ENCODE measurements at regions not wholly inside any gene's neighbourhood (a gene's known extent, or its start where the extent isn't known, plus 50 kb on each side); places are given as distances from the start of the nearest gene placed in this dataset.

GRCh38 chr4:108272561-108272960 lies 103.8 kb upstream of the LEF1 start:
- peak; percentile 87 for DNase-seq (ENCODE audit: low spot score)

DNA sequence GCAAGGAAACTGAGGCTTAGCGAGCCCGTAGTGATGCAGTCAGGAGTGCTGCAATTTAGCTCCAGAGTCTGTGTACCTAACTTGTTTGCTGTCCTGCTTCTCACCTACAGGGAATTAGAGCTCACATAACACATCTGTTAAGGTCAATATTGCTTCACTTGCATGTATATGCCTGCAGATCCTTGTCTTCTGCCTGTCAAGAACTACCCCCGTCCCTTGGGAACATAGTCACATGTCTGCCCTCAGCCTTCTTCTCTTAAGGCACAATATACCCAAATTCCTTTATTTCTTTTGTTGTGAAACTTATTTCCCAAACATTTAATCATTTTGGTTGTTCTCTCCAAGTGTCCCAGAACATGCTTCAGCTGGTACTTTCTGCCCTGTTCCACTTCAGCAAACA lies 103.3 kb upstream of the LEF1 start:
- DNase-seq (ENCODE audit: low spot score), result no peak

- no peak for DNase-seq (ENCODE audit: low spot score)
Observed at GRCh38 chr4:108270466-108271450, 102.0 kb upstream of the LEF1 start.

GRCh38 chr4:108264693-108265092 lies 96.0 kb upstream of the LEF1 start:
- no peak for DNase-seq (ENCODE audit: low spot score)

DNA sequence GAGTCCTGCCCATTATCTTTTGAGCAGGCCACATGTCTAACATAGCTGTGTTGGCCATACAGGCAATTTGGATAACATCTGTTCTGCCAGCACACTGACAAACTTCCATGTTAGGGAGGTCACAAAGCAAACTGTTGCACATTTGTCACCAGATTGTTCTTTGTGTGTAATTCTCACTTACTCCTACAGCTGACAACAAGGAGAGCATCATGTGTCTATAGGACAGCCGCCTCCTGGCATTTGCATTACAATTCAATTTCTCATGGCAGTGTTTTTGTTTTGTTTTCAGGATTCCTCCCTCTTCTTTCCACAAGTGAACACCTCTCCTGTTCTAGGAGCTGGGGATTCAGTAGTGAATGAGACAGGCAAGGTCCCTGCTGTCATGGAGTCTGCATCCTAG lies 94.3 kb upstream of the LEF1 start:
- no peak for DNase-seq (ENCODE audit: low spot score)

DNA sequence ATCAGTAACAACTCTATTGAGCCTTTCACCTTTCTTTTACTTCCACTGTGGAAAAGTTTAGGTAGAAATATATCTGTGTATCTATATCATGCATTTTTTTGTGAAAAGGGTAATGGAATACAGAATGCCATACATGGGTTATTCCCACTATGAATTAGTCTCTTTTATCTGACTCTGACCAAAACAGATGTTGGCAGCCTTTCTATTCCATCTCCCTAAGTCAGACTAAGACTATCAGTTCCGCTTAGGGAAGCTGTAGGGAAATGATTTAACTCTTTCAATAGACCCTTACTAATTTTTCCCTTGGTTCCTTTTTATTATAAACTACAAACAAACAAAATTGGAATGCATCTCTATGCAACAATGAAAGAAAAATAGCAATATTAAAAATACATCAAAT lies 92.3 kb upstream of the LEF1 start:
- no peak for DNase-seq (ENCODE audit: low spot score)

- no peak for DNase-seq (ENCODE audit: low spot score)
Observed at GRCh38 chr4:108256538-108256937, 87.8 kb upstream of the LEF1 start.

DNA sequence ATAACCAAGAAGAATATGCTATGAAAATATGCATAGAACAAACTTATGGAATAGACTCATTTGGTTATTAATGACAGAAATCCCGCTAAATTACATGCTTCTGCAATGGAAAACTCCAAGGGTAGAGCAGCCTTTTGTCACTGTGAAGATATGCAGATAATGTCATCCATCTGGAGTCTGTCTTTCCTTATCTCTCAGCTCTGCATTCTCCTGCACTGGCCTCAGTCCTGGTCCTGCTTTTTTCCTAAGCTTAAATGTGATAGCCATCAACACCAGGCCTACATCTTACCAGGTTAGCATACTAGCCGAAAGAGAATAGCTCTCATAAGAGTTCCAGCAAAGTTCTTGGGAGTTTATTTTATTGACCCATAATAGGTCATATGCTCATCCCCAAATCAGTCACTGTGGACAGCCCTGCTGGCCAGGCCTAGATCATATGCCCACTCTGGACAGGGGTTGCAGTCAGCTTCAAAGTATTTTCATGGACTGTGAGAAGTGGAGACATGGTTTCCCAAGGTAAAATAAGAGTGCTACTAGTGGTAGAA lies 86.5 kb upstream of the LEF1 start:
- no peak for DNase-seq (ENCODE audit: low spot score)

DNA sequence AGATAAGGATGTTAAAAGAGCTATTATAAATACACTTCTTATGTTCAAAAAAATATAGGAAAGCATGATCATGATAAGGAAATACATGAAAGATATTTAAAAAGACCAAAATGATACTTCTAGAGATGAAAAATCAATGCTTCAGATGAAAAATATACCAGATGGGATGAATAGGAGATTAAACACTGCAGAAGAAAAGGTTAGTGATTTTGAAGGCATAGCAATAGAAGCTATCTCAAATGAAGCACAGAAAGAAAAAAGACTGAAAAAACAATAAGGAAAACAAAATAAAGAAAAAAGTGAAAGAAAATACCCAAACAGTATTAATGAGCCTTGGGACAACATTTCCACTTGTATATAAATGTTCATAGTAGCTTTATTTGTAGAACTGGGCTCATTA lies 80.7 kb upstream of the LEF1 start:
- no peak for DNase-seq (ENCODE audit: low spot score)

DNA sequence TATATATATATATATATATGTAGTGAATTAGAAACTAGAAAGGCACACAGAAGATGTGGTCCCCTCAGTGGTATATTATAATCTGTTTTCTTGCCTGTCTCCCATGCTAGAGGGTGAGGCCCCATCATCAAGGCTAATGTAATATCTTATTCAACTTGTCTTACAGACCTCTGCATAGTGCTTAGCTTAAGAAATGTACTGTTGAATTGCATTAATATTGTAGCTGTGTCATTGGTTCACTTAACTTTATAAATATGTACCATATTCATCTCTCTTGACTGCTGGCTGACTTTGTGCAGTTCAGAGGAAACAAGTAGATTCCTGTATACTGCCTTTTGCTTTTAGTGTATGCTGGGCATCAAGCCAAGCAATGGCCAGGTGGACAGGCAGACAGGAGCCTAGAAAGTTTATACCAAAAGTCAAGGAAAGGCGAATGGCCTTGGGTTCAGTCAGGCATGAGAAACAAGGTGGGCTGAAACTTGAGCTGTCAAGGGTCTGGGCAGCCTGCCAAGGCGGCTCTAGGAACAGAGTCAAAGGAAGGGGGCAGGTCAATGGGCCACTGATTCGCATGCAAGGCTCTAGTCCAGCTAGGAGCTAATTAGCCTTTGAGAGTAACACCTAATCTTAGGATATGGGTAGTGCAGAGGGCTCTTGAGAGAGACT lies 78.8 kb upstream of the LEF1 start:
- DNase-seq (ENCODE audit: low spot score), result peak; percentile 25

GRCh38 chr4:108244606-108245005 lies 75.9 kb upstream of the LEF1 start:
- no peak for DNase-seq (ENCODE audit: low spot score)

DNA sequence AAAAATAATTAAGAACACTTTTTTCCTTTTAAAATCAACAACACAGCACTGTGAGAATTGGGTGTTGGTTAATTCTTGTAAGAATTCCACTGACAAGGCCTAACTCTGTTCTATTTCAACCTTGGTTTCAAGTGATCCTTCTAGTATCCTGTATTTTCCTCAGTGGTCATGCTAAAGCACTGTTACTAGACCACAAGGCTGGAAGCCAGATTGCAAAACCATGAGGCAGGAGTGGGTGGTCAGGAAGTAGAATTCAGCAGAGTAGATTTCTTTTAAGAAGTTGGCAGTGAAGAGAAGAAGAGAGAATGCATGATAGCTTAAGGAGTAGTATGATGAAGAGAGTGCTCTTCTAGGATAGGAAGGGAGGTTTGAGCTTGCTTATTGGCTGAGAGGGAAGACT lies 71.6 kb upstream of the LEF1 start:
- DNase-seq (ENCODE audit: low spot score), result no peak

GRCh38 chr4:108237693-108238092 lies 69.0 kb upstream of the LEF1 start:
- peak; percentile 32 for DNase-seq (ENCODE audit: low spot score)

GRCh38 chr4:108236264-108236663 lies 67.5 kb upstream of the LEF1 start:
- DNase-seq (ENCODE audit: low spot score), result no peak

DNA sequence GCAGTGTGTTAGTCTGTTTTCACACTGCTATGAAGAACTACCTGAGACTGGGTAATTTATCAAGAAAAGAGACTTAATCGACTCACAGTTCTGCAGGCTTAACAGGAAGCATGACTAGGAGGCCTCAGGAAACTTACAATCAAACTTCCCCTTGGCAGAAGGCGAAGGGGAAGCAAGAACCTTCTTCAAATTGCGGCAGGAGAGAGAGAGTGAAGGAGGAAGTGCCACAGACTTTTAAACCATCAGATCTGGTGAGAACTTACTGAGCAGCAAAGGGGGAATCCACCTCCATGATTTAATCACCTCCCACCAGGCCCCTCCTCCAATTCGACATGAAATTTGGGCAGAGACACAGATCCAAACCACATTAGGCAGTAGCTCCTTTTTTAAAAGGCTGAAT lies 59.2 kb upstream of the LEF1 start:
- DNase-seq (ENCODE audit: low spot score), result no peak

- DNase-seq (ENCODE audit: low spot score), result no peak
Observed at GRCh38 chr4:108224611-108225053, 55.9 kb upstream of the LEF1 start.

GRCh38 chr4:108223313-108223712 lies 54.6 kb upstream of the LEF1 start:
- DNase-seq (ENCODE audit: low spot score), result no peak

GRCh38 chr4:108219998-108220397 lies 51.3 kb upstream of the LEF1 start:
- DNase-seq (ENCODE audit: low spot score), result no peak

All from SW480 (cell line).